PC-9 (cell line): ENCODE measurements at regions not wholly inside any gene's neighbourhood (a gene's known extent, or its start where the extent isn't known, plus 50 kb on each side); places are given as distances from the start of the nearest gene placed in this dataset.

Source experiments
- BruUV-seq: library from RNA; stranded (reverse); fragments of 400-500 nt; replicated peaks from 2 replicates; lab custom pipeline; 2021; lab: Mats Ljungman, UMichigan
- CTCF ChIA-PET: fragments of 300-600 bp; sonication (Branson Sonifier 250); formaldehyde crosslinking; loops from one replicate; lab custom pipeline; 2022; ENCODE audit warnings: antibody characterized with exemption; lab: Charles Lee
- POLR2A ChIA-PET: fragments of 300-600 bp; sonication (Branson Sonifier 250); formaldehyde crosslinking; loops from one replicate; lab custom pipeline; 2022; ENCODE audit warnings: antibody characterized with exemption; ENCODE audit not compliant: unreplicated experiment; lab: Charles Lee
- DNase-seq, 2 experiments: peaks; one replicate each; pipeline versions ENCODE4 v3.0.0 to v3.0.0-alpha.2; 2015 to 2022; ENCODE audit warnings: mixed read lengths in 1 of 2
- H2AFZ ChIP-seq: fragments of 200-600 bp; sonication (generic); 2 replicates; pipeline ENCODE4 v1.8.1; 2017; ENCODE audit warnings: antibody characterized with exemption
- H3F3A ChIP-seq: fragments of 200-600 bp; sonication (generic); 2 replicates; pipeline ENCODE4 v1.8.1; 2017; ENCODE audit warnings: antibody characterized with exemption, mild to moderate bottlenecking, low read depth; ENCODE audit not compliant: insufficient read depth
- H3K27ac ChIP-seq: fragments of 200-600 bp; sonication (generic); 2 replicates; pipeline ENCODE4 v1.6.1; 2016; ENCODE audit warnings: mixed run types
- H3K27me3 ChIP-seq: fragments of 200-600 bp; sonication (generic); 2 replicates; pipeline ENCODE4 v1.6.1; 2016; ENCODE audit warnings: low read depth, mixed run types; ENCODE audit not compliant: insufficient read depth
- H3K36me3 ChIP-seq: fragments of 200-600 bp; sonication (generic); 2 replicates; pipeline ENCODE4 v1.6.1; 2016; ENCODE audit warnings: low read depth, mixed run types
- H3K4me1 ChIP-seq: fragments of 200-600 bp; sonication (generic); replicated peaks from 2 replicates; pipeline ENCODE4 v1.6.1; 2016; ENCODE audit warnings: mixed run types; ENCODE audit not compliant: insufficient read depth
- H3K4me2 ChIP-seq: fragments of 200-600 bp; sonication (generic); 2 replicates; pipeline ENCODE4 v1.6.1; 2017; ENCODE audit warnings: mixed run types
- H3K4me3 ChIP-seq: fragments of 200-600 bp; sonication (generic); 2 replicates; pipeline ENCODE4 v1.6.1; 2016; ENCODE audit warnings: mixed run types
- H3K79me2 ChIP-seq: fragments of 200-600 bp; sonication (generic); 2 replicates; pipeline ENCODE4 v1.6.1; 2017; ENCODE audit warnings: low read depth, mixed run types
- H3K9me2 ChIP-seq: fragments of 200-600 bp; sonication (generic); 2 replicates; pipeline ENCODE4 v1.8.1; 2017; ENCODE audit warnings: mild to moderate bottlenecking; ENCODE audit not compliant: insufficient read depth
- H3K9me3 ChIP-seq: fragments of 200-600 bp; sonication (generic); 2 replicates; pipeline ENCODE4 v1.8.1; 2016; ENCODE audit warnings: low read depth; ENCODE audit not compliant: insufficient read depth
- H4K20me1 ChIP-seq: fragments of 200-600 bp; sonication (generic); 2 replicates; pipeline ENCODE4 v1.8.1; 2017; ENCODE audit not compliant: insufficient read depth
- CTCF ChIP-seq: fragments of 200-600 bp; sonication (generic); conservative IDR thresholded peaks from 2 replicates; pipeline ENCODE4 v1.6.1; 2017; ENCODE audit warnings: mixed run types, antibody characterized with exemption, mild to moderate bottlenecking, moderate library complexity
- EZH2 ChIP-seq: fragments of 200-600 bp; sonication (generic); IDR thresholded peaks from 2 replicates; pipeline ENCODE4 v1.8.0; 2017; ENCODE audit warnings: antibody characterized with exemption, low read depth
- intact Hi-C: fragments of 100-400 bp; cut with micrococcal nuclease; formaldehyde crosslinking; loops from one replicate; pipeline ENCODE4 v1.10.0; 2022; ENCODE audit not compliant: unreplicated experiment

DNA sequence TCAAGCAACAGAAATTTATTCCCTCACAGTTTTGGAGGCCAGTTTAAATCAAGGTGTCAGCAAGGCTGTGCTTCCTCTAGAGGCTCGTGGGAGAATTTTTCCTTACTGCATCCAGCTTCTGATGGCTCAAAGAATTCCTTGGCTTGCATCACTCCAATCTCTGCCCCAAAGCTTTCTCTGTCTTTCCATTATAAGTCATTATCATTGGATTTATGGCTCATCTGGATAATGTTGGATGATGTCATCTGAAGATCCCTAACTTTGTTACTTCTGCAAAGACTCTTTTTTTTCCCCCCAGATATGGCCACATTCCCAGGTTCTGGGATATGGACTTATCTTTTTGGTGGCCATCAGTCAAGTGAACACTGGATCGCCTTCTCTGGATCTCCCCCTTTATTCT lies 146.3 kb upstream of the B3GAT2 start:
- no peaks in the 10 kb centered on the region for H3K36me3 ChIP-seq
- H3K9me2 ChIP-seq, result no peaks in the 10 kb centered on the region
- POLR2A ChIA-PET, result no interaction called here
- H4K20me1 ChIP-seq, result no peaks in the 10 kb centered on the region
- DNase-seq, result no peak
- intact Hi-C loops, result no loop called here
- H3K4me3 ChIP-seq, result no peak overlapping the region
- H3K27ac ChIP-seq, result no peak overlapping the region
- no peaks in the 10 kb centered on the region for H3K79me2 ChIP-seq
- no peak overlapping the region for H3K4me2 ChIP-seq
- H3K9me3 ChIP-seq, result peaks cover 4% of the 10 kb centered on the region; the same call in 1 of the 2 replicates
- CTCF ChIA-PET, result no interaction called here
- no peaks in the 10 kb centered on the region for H3F3A ChIP-seq
- no peaks in the 10 kb centered on the region for H3K27me3 ChIP-seq
- TF ChIP-seq CTCF (no peak), EZH2 (no peak)
- BruUV-seq, result no TSS peak
- no peak overlapping the region for H2AFZ ChIP-seq
- no peaks in the 10 kb centered on the region for H3K4me1 ChIP-seq

DNA sequence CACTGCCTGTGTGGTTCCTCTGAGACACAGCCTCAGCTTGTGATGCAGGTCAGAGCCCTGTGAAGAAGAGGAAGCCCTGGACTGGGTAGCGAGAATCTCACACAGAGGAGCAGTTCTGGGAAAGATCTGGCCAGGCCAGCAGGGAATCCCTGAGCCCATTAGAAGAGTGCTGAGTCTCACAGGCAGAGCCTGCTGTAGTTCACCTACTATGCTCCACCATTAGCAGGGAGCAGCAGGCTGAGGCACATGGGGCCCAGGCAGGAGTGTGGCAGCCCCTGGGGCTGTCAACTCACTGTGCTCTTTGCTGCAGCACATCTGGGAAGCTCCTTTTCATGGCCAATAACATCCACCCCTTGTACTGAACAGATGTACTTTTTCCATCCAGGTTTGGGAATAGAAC lies 146.8 kb upstream of the B3GAT2 start:
- H3K4me3 ChIP-seq, result no peak overlapping the region
- no peaks in the 10 kb centered on the region for H3F3A ChIP-seq
- DNase-seq, result no peak
- ChIA-PET CTCF (no interaction called here), POLR2A (no interaction called here)
- no TSS peak for BruUV-seq
- H3K4me2 ChIP-seq, result no peak overlapping the region
- H3K9me3 ChIP-seq, result peaks cover 4% of the 10 kb centered on the region; the same call in 1 of the 2 replicates
- no peak for TF ChIP-seq EZH2
- TF ChIP-seq CTCF, result no peak
- no peaks in the 10 kb centered on the region for H4K20me1 ChIP-seq
- no peaks in the 10 kb centered on the region for H3K27me3 ChIP-seq
- no peaks in the 10 kb centered on the region for H3K4me1 ChIP-seq
- intact Hi-C loops, result no loop called here
- H2AFZ ChIP-seq, result no peak overlapping the region
- no peaks in the 10 kb centered on the region for H3K79me2 ChIP-seq
- no peaks in the 10 kb centered on the region for H3K9me2 ChIP-seq
- no peaks in the 10 kb centered on the region for H3K36me3 ChIP-seq
- H3K27ac ChIP-seq, result no peak overlapping the region

DNA sequence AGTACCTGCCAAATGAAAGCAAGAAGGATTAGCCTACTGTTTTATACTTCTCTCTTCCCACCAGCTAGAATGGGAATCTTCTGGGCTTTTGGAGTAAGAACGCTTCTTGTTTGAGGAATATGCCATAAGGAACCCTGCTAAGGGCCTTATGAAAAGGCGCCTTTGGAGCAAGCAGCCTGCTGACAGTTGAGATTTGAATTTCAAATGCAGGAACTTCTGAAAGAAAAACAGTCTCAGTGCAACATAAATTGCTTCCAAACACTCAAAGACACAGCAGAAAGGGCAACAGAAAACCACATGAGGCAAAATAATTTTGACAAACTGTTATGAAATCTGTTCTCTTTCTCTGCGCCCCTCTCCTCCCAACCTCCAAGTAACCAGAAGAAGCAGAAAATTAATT lies 149.4 kb upstream of the B3GAT2 start:
- Histone ChIP-seq H3F3A (no peaks in the 10 kb centered on the region), H3K9me2 (no peaks in the 10 kb centered on the region), H3K4me3 (no peak overlapping the region), H3K36me3 (no peaks in the 10 kb centered on the region), H2AFZ (no peak overlapping the region), H3K4me2 (no peak overlapping the region), H3K27ac (no peak overlapping the region), H3K9me3 (no peaks in the 10 kb centered on the region), H3K79me2 (no peaks in the 10 kb centered on the region), H4K20me1 (no peaks in the 10 kb centered on the region), H3K4me1 (no peaks in the 10 kb centered on the region), H3K27me3 (no peaks in the 10 kb centered on the region)
- TF ChIP-seq EZH2, result no peak
- TF ChIP-seq CTCF, result no peak
- BruUV-seq, result no TSS peak
- ChIA-PET CTCF (no interaction called here), POLR2A (no interaction called here)
- DNase-seq, result no peak
- intact Hi-C loops, result no loop called here
